COLO829 (cell line): ENCODE measurements at regions not wholly inside any gene's neighbourhood (a gene's known extent, or its start where the extent isn't known, plus 50 kb on each side); places are given as distances from the start of the nearest gene placed in this dataset.
"Not testable (repeated sequence)": the region's sequence is repeated elsewhere in the genome, so short reads cannot be mapped to it uniquely, and the experiment has no call there.

Experiments
- DNase-seq: peaks from one replicate; pipeline ENCODE4 v3.0.0; 2012; ENCODE audit warnings: low spot score

GRCh38 chr22:46026899-46027210 lies 49.9 kb upstream of the WNT7B start:
- no peak for DNase-seq

DNA sequence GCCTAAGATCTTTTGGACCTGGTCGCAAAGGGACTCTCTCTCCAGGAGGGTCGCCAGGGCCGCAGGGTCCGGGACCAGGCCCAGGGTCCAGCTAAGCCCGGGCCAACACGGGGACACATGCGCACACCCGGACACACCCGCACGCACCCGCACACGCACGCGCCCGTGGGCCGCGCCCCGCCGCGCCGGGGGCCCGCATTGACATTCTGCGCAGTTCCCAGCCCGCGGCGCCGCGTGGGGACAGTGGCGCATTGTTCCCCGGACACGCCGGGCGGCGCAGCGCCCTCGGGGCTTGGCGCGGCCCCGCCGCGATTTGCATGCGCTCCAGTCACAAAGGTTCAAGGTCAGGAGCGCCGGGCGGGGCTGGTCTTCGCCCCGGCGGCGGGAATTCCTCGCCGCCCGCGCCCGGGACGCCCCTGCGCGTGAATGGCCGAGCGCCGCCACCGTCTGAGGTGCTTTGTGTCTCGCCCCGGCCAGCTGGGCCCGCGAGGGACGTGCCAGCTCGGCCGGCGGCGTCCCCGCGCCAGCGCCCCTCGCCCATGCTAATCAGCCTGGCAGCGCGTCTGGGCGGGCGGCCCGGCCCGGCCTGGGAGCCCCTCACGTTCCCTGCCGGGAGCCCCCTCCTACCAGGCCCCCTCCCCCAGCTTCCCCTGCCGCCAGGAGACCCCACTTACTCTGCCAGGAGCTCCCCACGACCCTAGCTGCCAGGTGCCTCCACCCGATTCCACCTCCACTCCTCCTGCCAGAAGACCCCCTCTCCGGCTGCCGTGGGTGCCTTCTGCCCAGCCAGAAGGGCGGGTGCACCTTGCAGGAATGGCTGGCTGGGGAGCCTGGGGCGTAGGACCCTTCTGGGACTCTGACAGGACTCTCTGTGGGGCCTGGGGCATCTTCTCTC lies 50.5 kb upstream of the WNT7B start:
- DNase-seq: peak; percentile 40

- DNase-seq: no peak
Observed at GRCh38 chr22:46028106-46028991, 51.4 kb upstream of the WNT7B start.

DNA sequence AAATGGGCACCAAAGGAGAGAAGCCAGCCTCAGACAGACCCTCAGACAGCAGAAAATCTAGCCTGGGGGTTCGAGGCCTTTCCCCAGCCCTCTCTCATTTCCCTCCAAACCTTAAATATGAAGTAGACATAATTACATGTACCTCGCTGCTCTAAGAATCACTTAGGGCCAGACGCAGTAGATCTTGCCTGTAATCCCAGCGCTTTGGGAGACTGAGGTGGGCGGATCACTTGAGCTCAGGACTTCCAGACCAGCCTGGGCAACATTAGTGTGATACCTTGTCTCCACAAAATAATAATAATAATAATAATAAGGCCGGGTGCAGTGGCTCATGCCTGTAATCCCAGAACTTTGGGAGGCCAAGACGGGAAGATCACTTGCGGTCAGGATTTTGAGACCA lies 52.1 kb upstream of the WNT7B start:
- no peak for DNase-seq

- DNase-seq: no peak
Observed at GRCh38 chr22:46029574-46030200, 52.7 kb upstream of the WNT7B start.

- no peak for DNase-seq
Observed at GRCh38 chr22:46030231-46030880, 53.4 kb upstream of the WNT7B start.

DNA sequence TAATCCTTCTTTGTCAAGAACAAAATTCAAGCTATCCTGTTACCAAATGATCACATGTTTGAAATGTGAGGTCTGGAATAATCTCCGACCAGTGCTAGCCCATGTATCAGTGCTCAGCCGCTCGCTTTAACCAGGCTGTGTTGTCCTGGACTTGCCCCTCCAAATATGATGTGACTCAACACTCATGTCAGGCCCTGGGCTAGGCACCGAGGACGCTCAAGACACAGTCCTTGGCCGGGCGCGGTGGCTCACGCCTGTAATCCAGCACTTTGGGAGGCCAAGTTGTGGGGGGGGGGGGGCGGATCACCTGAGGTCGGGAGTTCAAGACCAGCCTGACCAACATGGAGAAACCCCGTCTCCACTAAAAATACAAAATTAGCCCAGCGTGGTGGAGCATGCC lies 54.1 kb upstream of the WNT7B start:
- DNase-seq: no peak

GRCh38 chr22:46031557-46031956 lies 54.6 kb upstream of the WNT7B start:
- DNase-seq: no peak

DNA sequence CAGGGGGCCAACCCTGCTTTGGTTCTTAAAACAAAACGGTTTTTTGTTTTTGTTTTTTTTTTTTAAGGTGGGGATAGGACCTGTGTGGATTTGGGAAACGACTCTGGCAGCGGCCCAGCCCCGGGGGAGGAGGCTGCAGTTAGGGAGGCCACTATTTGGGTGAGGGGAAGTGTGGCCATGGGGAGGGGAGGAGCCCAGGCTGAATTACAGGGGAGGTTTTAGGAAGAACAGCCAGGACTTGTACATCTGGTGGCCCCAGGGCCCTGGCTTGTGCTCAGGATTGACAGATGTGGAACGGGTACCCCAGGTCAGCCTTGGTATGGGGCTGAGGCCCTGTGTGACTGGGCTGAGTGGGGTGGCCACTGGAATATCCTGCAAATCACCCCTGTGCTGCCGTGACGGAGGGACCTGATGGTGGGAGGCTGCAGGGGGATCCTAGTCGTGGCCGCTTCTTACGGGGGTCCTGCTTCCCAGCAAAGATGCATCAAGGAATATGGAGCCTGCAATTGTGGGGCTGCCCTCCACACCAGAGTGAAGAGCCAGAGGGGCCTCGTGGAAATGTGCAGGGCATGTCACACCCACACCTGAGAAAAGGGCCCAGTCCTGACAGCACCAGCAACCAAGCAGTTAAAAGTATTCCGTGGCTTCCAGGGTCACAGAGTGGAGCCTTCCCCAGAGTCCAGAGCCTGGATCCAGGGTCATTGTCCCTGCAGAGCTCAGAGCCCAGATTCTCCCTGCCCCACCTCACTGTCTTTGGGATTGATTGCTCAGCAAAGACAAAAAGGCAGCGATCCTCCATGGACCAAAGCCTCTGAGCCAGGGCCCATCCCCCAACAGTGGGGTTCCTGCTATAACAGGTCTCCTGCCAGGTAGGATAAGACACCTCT lies 55.2 kb upstream of the WNT7B start:
- no peak for DNase-seq

- DNase-seq: no peak
Observed at GRCh38 chr22:46033256-46034200, 56.6 kb upstream of the WNT7B start.

GRCh38 chr22:46034480-46034879 lies 57.5 kb upstream of the WNT7B start:
- not testable (repeated sequence) for DNase-seq

GRCh38 chr22:46035380-46035741 lies 58.4 kb upstream of the WNT7B start:
- no peak for DNase-seq

DNA sequence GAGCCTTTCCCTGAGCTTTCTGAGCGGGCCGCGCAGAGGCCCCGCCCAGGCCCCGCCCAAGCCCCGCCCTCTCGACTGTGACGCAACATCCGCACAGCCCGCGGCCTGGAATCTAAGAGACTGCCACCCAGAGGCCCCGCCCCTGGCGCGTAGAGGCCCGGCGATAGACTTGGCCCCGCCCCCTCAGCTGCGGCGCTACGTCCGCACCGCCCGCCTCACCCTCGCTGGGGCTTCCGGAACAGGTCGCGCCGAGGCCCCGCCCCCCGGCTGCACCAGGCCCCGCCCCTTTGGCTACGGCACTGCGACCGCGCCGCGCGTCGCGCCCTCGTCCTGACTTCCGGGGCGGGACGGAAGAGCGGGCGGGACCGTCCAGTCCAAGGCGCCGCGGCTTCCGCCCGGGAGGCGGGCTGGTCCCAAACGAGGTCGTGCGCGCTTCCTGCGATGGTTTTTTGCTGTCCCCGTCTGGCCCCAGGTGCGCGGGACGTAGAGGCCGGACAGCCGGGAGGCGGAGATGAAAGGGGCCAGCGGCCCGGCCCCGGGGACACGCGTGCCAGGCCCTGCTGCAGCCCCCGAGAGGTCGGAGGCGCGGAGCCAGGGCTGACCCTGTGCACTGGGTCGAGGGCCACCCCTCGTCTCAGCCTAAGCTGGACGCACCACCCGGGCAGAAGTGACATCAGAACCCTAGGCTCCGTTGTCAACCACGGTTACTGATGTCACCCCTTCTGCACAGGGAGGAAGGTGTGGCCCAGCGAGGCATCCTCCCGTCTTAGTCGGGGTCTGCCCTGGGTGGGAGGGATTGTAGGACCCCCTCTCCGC lies 59.0 kb upstream of the WNT7B start:
- peak; percentile 100 for DNase-seq

DNA sequence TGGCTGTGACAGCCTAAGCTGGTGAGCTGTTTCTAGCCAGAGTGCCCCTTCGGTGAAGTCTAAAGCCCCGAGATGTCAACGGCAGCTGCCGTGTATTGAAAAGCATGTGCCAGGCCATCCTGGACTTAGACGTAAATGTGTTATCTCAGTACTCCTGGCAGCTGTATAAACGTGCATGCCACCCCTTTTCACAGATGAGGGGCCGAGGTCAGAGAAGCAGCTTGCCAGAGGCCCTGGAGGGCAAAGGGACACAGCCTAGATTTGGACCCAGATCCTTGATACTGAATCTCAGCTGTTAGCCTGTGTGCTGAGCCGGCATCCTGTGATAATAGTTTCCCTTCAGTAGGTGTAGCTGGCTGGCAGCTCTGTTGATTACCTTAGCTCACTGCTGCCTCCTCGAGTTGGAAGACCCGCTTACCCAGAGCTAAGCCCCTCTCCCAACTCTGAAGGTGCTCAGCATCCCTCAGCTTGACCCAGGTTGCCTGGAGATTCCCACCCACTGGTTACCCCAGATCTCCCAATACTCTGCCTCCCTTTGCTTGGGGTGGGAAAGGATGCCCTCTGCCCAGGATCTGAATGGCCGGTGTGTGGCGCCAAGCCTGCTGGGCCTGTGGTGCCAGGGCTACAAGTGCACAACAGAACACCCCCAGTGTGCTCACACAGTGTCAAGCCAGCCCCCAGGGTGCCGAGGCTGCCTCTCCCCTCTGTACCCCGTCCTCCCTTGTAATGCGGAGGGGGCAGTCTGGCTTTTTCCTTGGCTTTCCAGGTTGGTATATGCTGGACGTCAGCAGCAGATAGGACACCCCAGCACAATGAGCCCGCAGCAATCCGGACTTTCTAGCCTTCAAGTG lies 59.8 kb upstream of the WNT7B start:
- no peak for DNase-seq

DNA sequence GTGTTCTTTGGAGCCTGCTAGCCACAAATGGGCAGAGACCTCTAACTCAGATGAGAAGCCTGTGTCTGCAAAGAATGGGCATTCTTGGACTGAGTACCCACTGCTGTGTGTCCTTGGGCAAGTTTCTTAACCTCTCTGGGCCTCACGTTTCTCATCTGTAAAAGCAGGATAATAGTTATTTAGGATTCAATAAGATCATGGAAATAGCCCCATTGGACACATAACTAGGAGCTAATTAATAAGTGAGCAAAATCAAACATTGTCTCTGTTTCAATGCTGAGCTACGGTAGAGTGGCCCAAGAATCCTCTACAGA lies 61.2 kb upstream of the WNT7B start:
- DNase-seq: no peak

DNA sequence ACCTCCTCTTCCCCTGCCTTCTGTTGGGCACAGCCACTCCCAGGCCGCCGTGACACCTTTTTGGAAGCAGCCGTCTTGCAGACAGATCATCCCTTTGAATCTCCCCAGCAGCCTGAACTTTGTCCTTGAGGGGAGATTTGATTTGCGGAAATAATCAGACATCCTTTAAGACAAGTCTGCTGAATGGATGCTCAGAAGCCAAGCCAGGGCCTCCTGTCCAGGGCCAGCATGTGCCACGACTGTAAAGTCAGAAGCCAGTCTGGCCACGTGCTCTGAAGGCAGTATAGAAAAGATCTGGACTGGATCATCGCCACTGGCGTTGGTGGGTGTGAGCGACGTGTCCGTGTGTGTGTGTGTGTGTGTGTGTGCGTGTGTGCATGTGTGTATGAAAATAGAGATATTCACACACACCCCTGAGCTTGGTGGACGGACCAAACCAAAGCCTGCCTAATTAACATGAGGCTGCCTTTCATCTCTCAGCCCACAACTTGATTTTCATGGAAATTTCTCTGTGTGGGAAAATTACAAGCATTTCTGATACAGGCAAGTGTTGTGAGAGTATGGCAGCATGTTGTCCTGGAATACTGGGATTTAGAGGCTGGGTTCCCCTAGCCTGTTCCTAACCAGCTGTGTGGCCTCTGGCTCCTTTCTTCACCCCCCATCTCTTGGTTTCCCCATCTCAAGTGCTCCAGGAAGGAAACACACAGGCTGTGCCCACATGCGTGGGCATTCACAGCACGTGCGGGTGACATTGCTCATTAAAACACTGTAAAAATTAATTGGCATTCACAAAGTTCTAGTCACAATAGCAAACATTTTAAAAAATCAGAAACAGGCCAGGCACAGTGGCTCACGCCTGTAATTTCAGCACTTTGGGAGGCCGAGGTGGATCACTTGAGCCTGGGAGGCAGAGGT lies 61.8 kb upstream of the WNT7B start:
- DNase-seq: no peak

DNA sequence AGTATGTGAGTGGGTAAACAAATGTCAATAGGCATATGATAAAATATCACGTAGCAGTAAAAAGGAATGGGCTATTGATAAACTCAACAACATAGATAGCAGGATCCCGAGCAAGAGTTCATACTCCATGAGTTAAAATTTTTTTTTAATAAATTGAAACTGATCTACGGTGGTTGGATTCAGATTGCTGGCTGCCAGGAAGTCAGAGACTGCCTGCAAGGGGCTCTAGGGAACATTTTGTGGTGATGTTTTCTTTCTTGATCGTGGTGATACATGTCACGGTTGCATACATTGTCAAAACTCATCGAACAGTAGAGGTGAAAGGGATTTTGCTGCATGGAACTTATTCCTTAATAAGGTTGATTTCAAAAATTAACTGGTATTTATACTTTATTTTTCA lies 62.6 kb upstream of the WNT7B start:
- DNase-seq: no peak
